Vagina (tissue), 2 donors: ENCODE measurements at regions not wholly inside any gene's neighbourhood (a gene's known extent, or its start where the extent isn't known, plus 50 kb on each side); places are given as distances from the start of the nearest gene placed in this dataset.

Source experiments
- DNase-seq, 2 donors: peaks; one replicate each; pipeline ENCODE4 v3.0.0-alpha.2; 2017; ENCODE audit errors: extremely low spot score in 2 of 2
- H3K27ac ChIP-seq: fragments of 200-600 bp; sonication (generic); one replicate; pipeline ENCODE4 v1.5.1; 2019
- H3K27me3 ChIP-seq: fragments of 200-600 bp; sonication (generic); one replicate; pipeline ENCODE4 v1.5.1; 2019
- H3K36me3 ChIP-seq, 2 donors: fragments of 200-600 bp; sonication (generic); one replicate each; pipeline ENCODE4 v1.5.1; 2017 to 2019
- H3K4me1 ChIP-seq: fragments of 200-600 bp; sonication (generic); one replicate; pipeline ENCODE4 v1.5.1; 2019
- H3K4me3 ChIP-seq, 2 donors: fragments of 200-600 bp; sonication (generic); 1 replicate in 1 of 2; 2 replicates in 1 of 2; pipeline ENCODE4 v1.5.1; 2016 to 2019
- H3K9me3 ChIP-seq: fragments of 200-600 bp; sonication (generic); one replicate; pipeline ENCODE4 v1.5.1; 2019
- CTCF ChIP-seq, 3 experiments: fragments of 450-650 bp in 2 of 3; fragments of 200-600 bp in 1 of 3; sonication (generic) in 1 of 3; IDR thresholded peaks; one replicate each; pipeline ENCODE4 v1.5.1; 2017 to 2019; ENCODE audit warnings: antibody characterized with exemption in 3 of 3, mild to moderate bottlenecking in 2 of 3, moderate library complexity in 2 of 3
- POLR2A ChIP-seq, 2 donors: fragments of 450-650 bp; IDR thresholded peaks; one replicate each; pipeline ENCODE4 v1.6.1; 2017; ENCODE audit warnings: antibody characterized with exemption in 2 of 2, mild to moderate bottlenecking in 2 of 2, moderate library complexity in 2 of 2
- POLR2AphosphoS5 ChIP-seq, 2 donors: sonication (generic); formaldehyde crosslinking; IDR thresholded peaks; one replicate each; pipeline ENCODE4 v1.9.0; 2017; ENCODE audit warnings: antibody characterized with exemption in 2 of 2, mild to moderate bottlenecking in 2 of 2, low read depth in 1 of 2; ENCODE audit not compliant: insufficient read depth in 1 of 2
- intact Hi-C: fragments of 100-400 bp; cut with DNase I; formaldehyde crosslinking; loops from one replicate; pipeline ENCODE4 v1.15.1; 2023

DNA sequence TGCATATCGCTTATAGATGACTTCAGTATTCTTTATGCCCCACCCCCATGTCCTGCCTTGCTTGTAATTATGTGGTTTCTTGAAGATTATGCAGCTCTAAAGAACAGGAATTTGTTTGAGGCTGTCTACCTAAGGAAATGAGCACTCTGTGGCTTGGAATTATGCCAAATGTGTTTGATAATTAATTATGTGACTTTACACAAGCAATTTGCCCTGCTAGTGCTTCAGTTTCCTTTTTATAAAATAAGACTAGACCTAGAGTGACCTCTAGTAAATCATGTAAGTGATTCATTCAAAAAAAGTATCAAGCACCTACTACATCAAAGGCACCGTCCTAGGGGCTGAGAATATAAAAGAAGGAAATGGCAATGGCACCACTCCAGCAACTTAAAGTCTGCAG, 491.5 kb upstream of the KIRREL3 start:
- DNase-seq, result no peak
- Histone ChIP-seq H3K9me3 (no peaks in the 10 kb centered on the region), H3K27me3 (no peaks in the 10 kb centered on the region), H3K36me3 (no peaks in the 10 kb centered on the region), H3K27ac (no peak overlapping the region), H3K4me3 (no peak overlapping the region), H3K4me1 (no peaks in the 10 kb centered on the region)
- TF ChIP-seq POLR2AphosphoS5 (IDR thresholded peaks at IDR 0.05; ENCODE audit: insufficient read depth in 1 of 2, low read depth in 1 of 2), result no peak
- no peak for TF ChIP-seq CTCF (IDR thresholded peaks at IDR 0.05)
- TF ChIP-seq POLR2A (IDR thresholded peaks at IDR 0.05), result no peak
- intact Hi-C loops, result no loop called here

DNA sequence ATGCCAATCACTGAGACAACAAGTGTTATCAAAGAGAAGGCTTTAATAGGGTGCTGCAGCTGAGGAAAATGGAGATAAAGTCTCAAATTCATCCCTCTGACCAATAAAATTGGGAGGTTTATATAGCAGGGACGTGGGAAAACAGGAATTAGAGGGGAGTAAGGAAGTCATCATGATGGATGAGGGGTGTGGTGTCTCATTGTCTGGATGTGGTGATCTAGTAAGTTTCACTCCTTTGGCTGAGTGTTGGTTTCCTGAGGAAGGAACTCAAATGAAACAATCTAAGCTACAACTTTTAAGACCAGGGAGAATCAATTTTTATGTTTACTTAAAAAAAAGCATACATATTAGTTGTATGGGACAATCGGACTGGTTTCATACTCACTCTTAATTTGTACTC, 491.0 kb upstream of the KIRREL3 start:
- Histone ChIP-seq H3K27me3 (no peaks in the 10 kb centered on the region), H3K4me1 (no peaks in the 10 kb centered on the region), H3K36me3 (no peaks in the 10 kb centered on the region), H3K27ac (no peak overlapping the region), H3K4me3 (no peak overlapping the region), H3K9me3 (no peaks in the 10 kb centered on the region)
- intact Hi-C loops, result no loop called here
- no peak for DNase-seq
- no peak for TF ChIP-seq POLR2A (IDR thresholded peaks at IDR 0.05)

DNA sequence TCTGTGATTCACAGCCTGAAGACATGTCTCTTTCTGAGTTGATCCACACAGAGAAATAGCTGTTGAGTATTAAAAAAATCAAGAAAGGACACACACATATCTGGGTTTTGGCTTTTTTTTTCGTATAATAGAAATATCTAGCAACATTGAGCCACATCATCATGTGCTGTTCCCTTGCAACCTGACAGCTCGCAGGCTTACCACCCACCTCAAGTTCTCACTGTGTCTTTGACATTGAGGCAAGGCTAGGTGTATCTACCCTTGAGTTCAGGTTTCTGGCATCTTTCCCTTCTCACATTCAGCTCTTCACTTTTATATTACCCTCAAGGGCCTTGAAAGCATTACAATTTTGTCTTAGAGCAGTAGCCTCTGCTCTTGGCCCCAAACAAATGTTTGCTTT, 490.3 kb upstream of the KIRREL3 start:
- H3K27me3 ChIP-seq, result no peaks in the 10 kb centered on the region
- H3K36me3 ChIP-seq, result no peaks in the 10 kb centered on the region
- H3K9me3 ChIP-seq, result no peaks in the 10 kb centered on the region
- intact Hi-C loops, result no loop called here
- no peak overlapping the region for H3K27ac ChIP-seq
- no peaks in the 10 kb centered on the region for H3K4me1 ChIP-seq
- H3K4me3 ChIP-seq, result no peak overlapping the region
- TF ChIP-seq CTCF (IDR thresholded peaks at IDR 0.05) (no peak), POLR2AphosphoS5 (IDR thresholded peaks at IDR 0.05; ENCODE audit: insufficient read depth in 1 of 2, low read depth in 1 of 2) (no peak)
- no peak for DNase-seq

DNA sequence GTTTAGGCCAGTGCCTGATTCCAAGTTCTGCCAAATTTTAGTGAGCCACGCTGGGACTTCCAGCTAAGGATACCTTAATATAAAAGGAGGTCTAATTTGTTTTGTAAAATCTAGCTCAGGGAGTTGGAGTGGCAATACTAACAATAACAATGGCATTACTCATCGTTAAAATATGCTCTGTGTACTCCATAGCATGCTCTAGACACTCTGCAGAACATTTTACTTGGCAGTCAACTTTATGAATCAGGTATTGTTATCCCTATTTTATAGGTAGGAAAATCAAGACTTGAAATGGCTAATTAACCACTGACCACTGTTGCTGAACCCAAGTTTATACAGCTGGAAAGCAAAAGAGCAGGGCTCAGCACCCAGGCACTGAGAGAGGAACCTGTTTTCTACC, 485.0 kb upstream of the KIRREL3 start:
- intact Hi-C loops, result no loop called here
- DNase-seq, result no peak
- TF ChIP-seq POLR2A (IDR thresholded peaks at IDR 0.05), result no peak
- TF ChIP-seq POLR2AphosphoS5 (IDR thresholded peaks at IDR 0.05; ENCODE audit: insufficient read depth in 1 of 2, low read depth in 1 of 2), result no peak
- no peak for TF ChIP-seq CTCF (IDR thresholded peaks at IDR 0.05)

DNA sequence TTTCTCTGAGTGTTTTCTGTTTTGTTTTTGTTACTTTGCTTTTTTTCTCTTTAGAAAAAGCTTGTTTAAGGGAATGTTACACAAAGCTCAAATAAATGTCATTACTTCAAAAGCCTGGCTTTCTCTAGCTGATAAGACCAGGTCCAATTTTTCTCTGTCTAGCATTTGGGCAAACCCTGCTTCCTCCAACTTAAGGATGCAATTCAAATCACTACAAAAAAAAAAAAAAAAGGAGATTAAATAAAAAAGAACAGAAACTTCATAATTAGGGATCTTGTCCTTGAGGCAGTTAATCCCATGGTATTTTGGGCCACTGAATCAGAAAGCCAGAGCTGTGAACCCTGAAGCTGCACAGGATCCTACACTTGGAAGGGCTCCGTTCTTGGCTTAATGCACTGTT, 480.8 kb upstream of the KIRREL3 start:
- Histone ChIP-seq H3K27ac (no peak overlapping the region), H3K27me3 (no peaks in the 10 kb centered on the region), H3K36me3 (no peaks in the 10 kb centered on the region), H3K9me3 (no peaks in the 10 kb centered on the region), H3K4me1 (no peaks in the 10 kb centered on the region), H3K4me3 (no peak overlapping the region)
- TF ChIP-seq POLR2AphosphoS5 (IDR thresholded peaks at IDR 0.05; ENCODE audit: insufficient read depth in 1 of 2, low read depth in 1 of 2), result no peak
- no peak for TF ChIP-seq CTCF (IDR thresholded peaks at IDR 0.05)
- no peak for TF ChIP-seq POLR2A (IDR thresholded peaks at IDR 0.05)
- intact Hi-C loops, result no loop called here
- DNase-seq, result no peak

More for the DNA sequence above, 485.0 kb upstream of the KIRREL3 start:
- H3K27me3 ChIP-seq, result no peaks in the 10 kb centered on the region
- no peaks in the 10 kb centered on the region for H3K36me3 ChIP-seq
- H3K27ac ChIP-seq, result no peak overlapping the region
- H3K4me1 ChIP-seq, result no peaks in the 10 kb centered on the region
- no peak overlapping the region for H3K4me3 ChIP-seq
- no peaks in the 10 kb centered on the region for H3K9me3 ChIP-seq

DNA sequence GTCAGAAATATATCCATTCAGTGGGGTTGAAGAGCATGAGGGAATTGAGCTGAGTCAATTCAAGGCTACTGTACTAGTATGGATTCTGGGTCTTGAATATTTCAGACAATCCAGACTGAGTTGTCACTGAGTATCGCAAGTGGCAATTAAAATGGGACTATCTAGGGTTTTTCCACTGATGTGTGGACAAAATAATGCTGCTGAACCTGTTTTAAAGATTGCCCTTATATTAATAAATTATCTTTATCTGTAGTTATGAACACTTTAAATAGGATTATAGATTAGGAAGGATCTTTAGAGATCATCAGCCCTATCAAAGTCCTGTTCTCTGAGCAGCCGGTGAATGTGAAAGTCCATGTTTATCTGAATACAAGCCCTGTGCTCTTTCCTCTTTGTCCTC, 478.3 kb upstream of the KIRREL3 start:
- Histone ChIP-seq H3K27ac (no peak overlapping the region), H3K36me3 (no peaks in the 10 kb centered on the region), H3K4me1 (no peaks in the 10 kb centered on the region), H3K4me3 (no peak overlapping the region), H3K9me3 (no peaks in the 10 kb centered on the region), H3K27me3 (no peaks in the 10 kb centered on the region)
- no peak for DNase-seq
- intact Hi-C loops, result no loop called here
- no peak for TF ChIP-seq POLR2AphosphoS5 (IDR thresholded peaks at IDR 0.05; ENCODE audit: insufficient read depth in 1 of 2, low read depth in 1 of 2)
- TF ChIP-seq POLR2A (IDR thresholded peaks at IDR 0.05), result no peak
- TF ChIP-seq CTCF (IDR thresholded peaks at IDR 0.05), result no peak
